GM12878 (cell line): ENCODE measurements at regions not wholly inside any gene's neighbourhood (a gene's known extent, or its start where the extent isn't known, plus 50 kb on each side); places are given as distances from the start of the nearest gene placed in this dataset.

Experiments
- ATAC-seq: fragments of 200-7000 bp; cut with Tn5 transposase; 3 replicates; pipeline ENCODE4 v1.9.1; 2020; ENCODE audit warnings: mild to moderate bottlenecking, moderate library complexity
- BruUV-seq: library from RNA; stranded (reverse); fragments of 400-500 nt; replicated peaks from 2 replicates; lab custom pipeline; 2021; lab: Mats Ljungman, UMichigan
- CTCF ChIA-PET: fragments of 300-600 bp; sonication (Branson Sonifier 250); formaldehyde crosslinking; extraction: SDS; loops from one replicate; lab custom pipeline; 2021; ENCODE audit warnings: inconsistent platforms; lab: Yijun Ruan, JAX
- POLR2A ChIA-PET: fragments of 350-600 bp; formaldehyde crosslinking; extraction: SDS; loops from one replicate; lab custom pipeline; 2021; ENCODE audit warnings: inconsistent platforms; lab: Charles Lee
- RAD21 ChIA-PET: fragments of 300-600 bp; sonication (Branson Sonifier 250); formaldehyde crosslinking; loops from one replicate; lab custom pipeline; 2023; ENCODE audit warnings: antibody characterized with exemption; ENCODE audit not compliant: unreplicated experiment; lab: Charles Lee
- SMC1A ChIA-PET: fragments of 300-600 bp; sonication (Branson Sonifier 250); formaldehyde crosslinking; loops from one replicate; lab custom pipeline; 2023; ENCODE audit not compliant: unreplicated experiment, uncharacterized antibody; lab: Charles Lee
- DNase-seq: peaks from one replicate; pipeline ENCODE4 v3.0.0-alpha.2; 2011; ENCODE audit warnings: low read depth, low spot score
- FAIRE-seq: peaks from 3 replicates; lab custom pipeline; 2011; peaks lifted over from hg19 to GRCh38; lab: Jason Lieb, UNC
- H2AFZ ChIP-seq: 2 replicates; pipeline ENCODE4 v1.6.0; 2011; ENCODE audit warnings: low read depth, low read length, control low read depth; ENCODE audit not compliant: control insufficient read depth
- H3K27ac ChIP-seq: 2 replicates; pipeline ENCODE4 v1.5.1; 2011; ENCODE audit warnings: control low read depth; ENCODE audit not compliant: control insufficient read depth, insufficient read depth
- H3K27me3 ChIP-seq, 2 experiments: replicated peaks in 1 of 2; 2 replicates each; pipeline versions ENCODE4 v1.6.0 to v1.6.1; 2011; ENCODE audit warnings: low read length in 1 of 2; ENCODE audit not compliant: control insufficient read depth in 2 of 2, insufficient read depth in 2 of 2
- H3K36me3 ChIP-seq, 2 experiments: 2 replicates each; pipeline ENCODE4 v1.5.1; 2011; ENCODE audit warnings: low read length in 1 of 2; ENCODE audit not compliant: control insufficient read depth in 2 of 2, insufficient read depth in 2 of 2
- H3K4me1 ChIP-seq: 2 replicates; pipeline ENCODE4 v1.6.1; 2011; ENCODE audit warnings: mild to moderate bottlenecking, low read length, moderate library complexity, mixed read lengths; ENCODE audit not compliant: control insufficient read depth, insufficient read depth
- H3K4me2 ChIP-seq: 2 replicates; pipeline ENCODE4 v1.6.0; 2011; ENCODE audit warnings: control low read depth; ENCODE audit not compliant: control insufficient read depth, insufficient read depth
- H3K4me3 ChIP-seq: fragments of 200-600 bp; sonication (generic); 2 replicates; pipeline ENCODE4 v1.5.1; 2016
- H3K79me2 ChIP-seq: 2 replicates; pipeline ENCODE4 v1.6.0; 2011; ENCODE audit warnings: low read length; ENCODE audit not compliant: control insufficient read depth, insufficient read depth
- H3K9ac ChIP-seq: 2 replicates; pipeline ENCODE4 v1.8.0; 2011; ENCODE audit warnings: low read length, control low read depth, mixed read lengths; ENCODE audit not compliant: control insufficient read depth, insufficient read depth
- H3K9me3 ChIP-seq: replicated peaks from 3 replicates; pipeline ENCODE4 v1.5.1; 2011; ENCODE audit warnings: mild to moderate bottlenecking, low read length; ENCODE audit not compliant: control insufficient read depth, insufficient read depth
- H4K20me1 ChIP-seq: 2 replicates; pipeline ENCODE4 v1.6.0; 2011; ENCODE audit not compliant: control insufficient read depth, insufficient read depth
- BCL11A ChIP-seq: IDR thresholded peaks from 2 replicates; pipeline ENCODE4 v1.6.1; 2011; ENCODE audit warnings: low read depth, low read length
- BMI1 ChIP-seq: fragments of 450-650 bp; IDR thresholded peaks from 2 replicates; pipeline ENCODE4 v1.6.1; 2016; ENCODE audit warnings: mild to moderate bottlenecking, moderate library complexity, borderline replicate concordance
- CHD2 ChIP-seq: IDR thresholded peaks from 2 replicates; pipeline ENCODE4 v1.6.1; 2011; ENCODE audit warnings: low read depth, low read length, improper control_type of control experiment, borderline replicate concordance
- DPF2 ChIP-seq: fragments of 450-650 bp; IDR thresholded peaks from 2 replicates; pipeline ENCODE4 v1.6.1; 2017; ENCODE audit warnings: mild to moderate bottlenecking
- EP300 ChIP-seq, 2 experiments: fragments of 150-350 bp in 1 of 2; IDR thresholded peaks; 2 replicates each; pipeline ENCODE4 v1.6.1; 2011 to 2012; ENCODE audit warnings: low read depth in 2 of 2, low read length in 2 of 2, borderline replicate concordance in 1 of 2, improper control_type of control experiment in 1 of 2, inconsistent platforms in 1 of 2; ENCODE audit not compliant: control insufficient read depth in 1 of 2
- HDAC2 ChIP-seq: fragments of 200-600 bp; sonication (generic); IDR thresholded peaks from 2 replicates; pipeline ENCODE4 v1.6.1; 2017
- KAT2A ChIP-seq: conservative IDR thresholded peaks from 2 replicates; pipeline ENCODE4 v1.6.1; 2011; ENCODE audit warnings: low read depth, low read length; ENCODE audit not compliant: control insufficient read depth
- KLF5 ChIP-seq: fragments of 450-650 bp; IDR thresholded peaks from 2 replicates; pipeline ENCODE4 v1.6.1; 2014; ENCODE audit warnings: mild to moderate bottlenecking; ENCODE audit not compliant: partially characterized antibody
- NBN ChIP-seq: fragments of 450-650 bp; IDR thresholded peaks from 2 replicates; pipeline ENCODE4 v1.6.1; 2016
- NFIC ChIP-seq: IDR thresholded peaks from 2 replicates; pipeline ENCODE4 v1.6.1; 2012; ENCODE audit warnings: low read depth, mild to moderate bottlenecking, inconsistent platforms, low read length, moderate library complexity
- NFXL1 ChIP-seq: fragments of 450-650 bp; IDR thresholded peaks from 2 replicates; pipeline ENCODE4 v1.6.1; 2017; ENCODE audit warnings: antibody characterized with exemption, mild to moderate bottlenecking, borderline replicate concordance
- NRF1 ChIP-seq: conservative IDR thresholded peaks from 2 replicates; pipeline ENCODE4 v1.6.1; 2011; ENCODE audit warnings: mild to moderate bottlenecking, low read depth, low read length, improper control_type of control experiment
- RB1 ChIP-seq: fragments of 450-650 bp; formaldehyde crosslinking; IDR thresholded peaks from 2 replicates; pipeline ENCODE4 v1.6.1; 2017; ENCODE audit warnings: mild to moderate bottlenecking, borderline replicate concordance
- SMAD1 ChIP-seq: fragments of 450-650 bp; IDR thresholded peaks from 2 replicates; pipeline ENCODE4 v1.6.1; 2018; ENCODE audit warnings: mild to moderate bottlenecking, low read depth; ENCODE audit not compliant: partially characterized antibody
- SMAD5 ChIP-seq: IDR thresholded peaks from 2 replicates; pipeline ENCODE4 v1.6.1; 2016; ENCODE audit warnings: antibody characterized with exemption, low read depth
- SREBF1 ChIP-seq: IDR thresholded peaks from 2 replicates; pipeline ENCODE4 v1.6.1; 2012; ENCODE audit warnings: mild to moderate bottlenecking, low read length
- USF2 ChIP-seq: IDR thresholded peaks from 2 replicates; pipeline ENCODE4 v1.6.1; 2011; ENCODE audit warnings: low read depth, low read length, improper control_type of control experiment, borderline replicate concordance
- YBX1 ChIP-seq: fragments of 450-650 bp; IDR thresholded peaks from 2 replicates; pipeline ENCODE4 v1.6.1; 2016; ENCODE audit warnings: antibody characterized with exemption
- YY1 ChIP-seq: IDR thresholded peaks from 2 replicates; pipeline ENCODE4 v1.6.1; 2011; ENCODE audit warnings: low read depth, mild to moderate bottlenecking, low read length
- WGBS: methylation state at CpG from one replicate; pipeline ENCODE4 v1.1.6; 2016; ENCODE audit warnings: low lambda C conversion rate; ENCODE audit not compliant: insufficient replicate concordance, insufficient coverage; ENCODE audit errors: missing lambda C conversion rate; 5-methylcytosine and 5-hydroxymethylcytosine counted together
- in situ Hi-C: fragments of 300-500 bp; cut with MboI; formaldehyde crosslinking; loops from 9 replicates; pipeline ENCODE4 v1.14.3; 2018; ENCODE audit warnings: mixed read lengths
- intact Hi-C: fragments of 100-400 bp; cut with micrococcal nuclease; formaldehyde crosslinking; loops from one replicate; pipeline ENCODE4 v1.14.2; 2022; ENCODE audit not compliant: unreplicated experiment

GRCh38 chr7:25308246-25308645 lies 80.0 kb upstream of the NPVF start:
- Histone ChIP-seq H3K27me3 (peaks cover 0 to 2% of the 10 kb centered on the region in 2 experiments; a peak in 2 of 4 replicates), H3K4me2 (no peak overlapping the region), H4K20me1 (no peaks in the 10 kb centered on the region), H3K4me1 (no peaks in the 10 kb centered on the region), H3K27ac (no peak overlapping the region), H3K79me2 (no peaks in the 10 kb centered on the region), H3K36me3 (no peaks in the 10 kb centered on the region), H2AFZ (no peak overlapping the region), H3K9ac (no peak overlapping the region), H3K4me3 (no peak overlapping the region), H3K9me3 (no peaks in the 10 kb centered on the region)
- no peak for FAIRE-seq
- ChIA-PET CTCF (no interaction called here), RAD21 (no interaction called here), SMC1A (no interaction called here), POLR2A (no interaction called here)
- ATAC-seq = no peak
- no peak for DNase-seq
- intact Hi-C loops = no loop called here
- WGBS = 25% methylated on average over 4 of the region's 4 CpGs
- no peak for TF ChIP-seq KAT2A
- no peak for TF ChIP-seq USF2
- no peak for TF ChIP-seq SMAD1
- no peak for TF ChIP-seq YY1
- no peak for TF ChIP-seq CHD2
- no peak for TF ChIP-seq DPF2
- TF ChIP-seq HDAC2 = no peak
- no peak for TF ChIP-seq NBN
- no peak for TF ChIP-seq YBX1
- no peak for TF ChIP-seq EP300 (IDR thresholded peaks at IDR 0.05; ENCODE audit: borderline replicate concordance in 1 of 2, control insufficient read depth in 1 of 2, low read depth in 2 of 2, low read length in 2 of 2)
- TF ChIP-seq NFIC = no peak
- no peak for TF ChIP-seq BMI1
- TF ChIP-seq NRF1 = no peak
- TF ChIP-seq SREBF1 = no peak
- TF ChIP-seq NFXL1 = no peak
- TF ChIP-seq SMAD5 = no peak
- no peak for TF ChIP-seq RB1
- TF ChIP-seq BCL11A = no peak
- no peak for TF ChIP-seq KLF5
- no TSS peak for BruUV-seq
- in situ Hi-C loops = no loop called here
